C4-2B (cell line): ENCODE measurements at regions not wholly inside any gene's neighbourhood (a gene's known extent, or its start where the extent isn't known, plus 50 kb on each side); places are given as distances from the start of the nearest gene placed in this dataset.

Source experiments
- CTCF ChIP-seq: fragments of 450-650 bp; conservative IDR thresholded peaks from 2 replicates; pipeline ENCODE4 v1.5.1; 2017; ENCODE audit warnings: mild to moderate bottlenecking
- ZFX ChIP-seq: fragments of 450-650 bp; IDR thresholded peaks from 2 replicates; pipeline ENCODE4 v1.6.1; 2017

DNA sequence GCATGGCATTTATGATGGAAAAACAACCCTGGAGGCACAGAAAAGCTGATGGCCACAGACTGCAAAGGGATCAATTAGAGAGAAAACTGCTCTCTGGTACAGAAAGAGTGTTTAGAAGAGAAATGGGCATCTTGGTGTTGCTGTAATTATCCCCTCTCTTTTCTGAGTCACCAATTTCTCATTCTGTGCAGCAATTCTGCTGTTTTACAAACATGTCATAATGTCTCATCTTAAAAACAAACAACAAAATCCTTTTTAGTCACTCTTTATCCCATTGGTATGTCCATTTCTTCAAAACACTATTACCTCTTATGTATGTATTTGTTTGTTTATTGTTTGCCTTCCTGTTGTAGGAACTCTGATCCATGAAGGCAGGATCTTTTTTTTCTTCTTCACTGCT is 73.9 kb upstream of the HK2 start:
- TF ChIP-seq CTCF (no peak), ZFX (no peak)
